HEK293 (cell line): ENCODE measurements at regions not wholly inside any gene's neighbourhood (a gene's known extent, or its start where the extent isn't known, plus 50 kb on each side); places are given as distances from the start of the nearest gene placed in this dataset.

Source experiments
- CTCF ChIA-PET: fragments of 350-600 bp; formaldehyde crosslinking; extraction: SDS; loops from one replicate; lab custom pipeline; 2021; ENCODE audit warnings: antibody characterized with exemption; lab: Yijun Ruan, JAX
- POLR2A ChIA-PET: fragments of 300-600 bp; formaldehyde crosslinking; extraction: SDS; loops from one replicate; lab custom pipeline; 2020; ENCODE audit warnings: antibody characterized with exemption, inconsistent platforms; lab: Yijun Ruan, JAX
- H3K27ac ChIP-seq: fragments of 200-500 bp; sonication (Bioruptor generic); 2 replicates; pipeline ENCODE4 v1.5.1; 2014; ENCODE audit warnings: low read depth, low read length, control low read depth, inconsistent platforms; ENCODE audit errors: extremely low read depth
- H3K36me3 ChIP-seq, 2 experiments: fragments of 200-500 bp in 1 of 2; sonication (Bioruptor generic) in 1 of 2; 1 replicate in 1 of 2; 2 replicates in 1 of 2; pipeline ENCODE4 v1.5.1; 2014 to 2017; ENCODE audit warnings: inconsistent platforms in 2 of 2, low read length in 2 of 2; ENCODE audit not compliant: control insufficient read depth in 2 of 2, insufficient read depth in 1 of 2
- H3K4me1 ChIP-seq: fragments of 200-500 bp; sonication (Bioruptor generic); 2 replicates; pipeline ENCODE4 v1.5.1; 2014; ENCODE audit warnings: mild to moderate bottlenecking, low read length, inconsistent platforms; ENCODE audit not compliant: control insufficient read depth, insufficient read depth
- H3K4me3 ChIP-seq: 2 replicates; pipeline ENCODE4 v1.5.1; 2011; ENCODE audit warnings: low read depth, mild to moderate bottlenecking, control low read depth, low read length, moderate library complexity
- H3K9me3 ChIP-seq: fragments of 200-500 bp; sonication (Bioruptor generic); 2 replicates; pipeline ENCODE4 v1.5.1; 2014; ENCODE audit warnings: low read depth, low read length, inconsistent platforms; ENCODE audit not compliant: control insufficient read depth, insufficient read depth
- GFI1B ChIP-seq: fragments of 450-650 bp; formaldehyde crosslinking; IDR thresholded peaks from 2 replicates; pipeline ENCODE4 v1.5.1; 2016; ENCODE audit warnings: missing biosample characterization, missing genetic modification characterization
- GLIS2 ChIP-seq: fragments of 450-650 bp; formaldehyde crosslinking; IDR thresholded peaks from 2 replicates; pipeline ENCODE4 v1.5.1; 2016; ENCODE audit warnings: missing biosample characterization, missing genetic modification characterization
- HOXD13 ChIP-seq: sonication (generic); formaldehyde crosslinking; IDR thresholded peaks from 2 replicates; pipeline ENCODE4 v1.8.0; 2022; ENCODE audit warnings: missing genetic modification reagents, borderline replicate concordance
- MYNN ChIP-seq: fragments of 450-650 bp; formaldehyde crosslinking; IDR thresholded peaks from 2 replicates; pipeline ENCODE4 v1.5.1; 2016; ENCODE audit warnings: missing biosample characterization, missing genetic modification characterization, borderline replicate concordance
- TCF7L2 ChIP-seq: IDR thresholded peaks from 2 replicates; pipeline ENCODE4 v1.6.1; 2011; ENCODE audit warnings: low read depth, mild to moderate bottlenecking, inconsistent platforms, low read length, moderate library complexity, borderline replicate concordance
- ZBTB10 ChIP-seq: fragments of 450-650 bp; formaldehyde crosslinking; IDR thresholded peaks from 2 replicates; pipeline ENCODE4 v1.5.1; 2016; ENCODE audit warnings: missing biosample characterization, missing genetic modification characterization
- ZBTB20 ChIP-seq: fragments of 450-650 bp; formaldehyde crosslinking; IDR thresholded peaks from 2 replicates; pipeline ENCODE4 v1.5.1; 2016; ENCODE audit warnings: missing biosample characterization, missing genetic modification characterization
- ZFP69B ChIP-seq: fragments of 450-650 bp; formaldehyde crosslinking; IDR thresholded peaks from 2 replicates; pipeline ENCODE4 v1.5.1; 2016; ENCODE audit warnings: missing biosample characterization, missing genetic modification characterization
- ZNF132 ChIP-seq: fragments of 450-650 bp; formaldehyde crosslinking; IDR thresholded peaks from 2 replicates; pipeline ENCODE4 v1.5.1; 2017; ENCODE audit warnings: missing biosample characterization, missing genetic modification characterization, borderline replicate concordance
- ZNF133 ChIP-seq: fragments of 450-650 bp; formaldehyde crosslinking; IDR thresholded peaks from 2 replicates; pipeline ENCODE4 v1.5.1; 2016; ENCODE audit warnings: missing biosample characterization, missing genetic modification characterization
- ZNF184 ChIP-seq: fragments of 450-650 bp; IDR thresholded peaks from 2 replicates; pipeline ENCODE4 v1.5.1; 2018; ENCODE audit warnings: missing biosample characterization, mild to moderate bottlenecking, missing genetic modification characterization
- ZNF221 ChIP-seq: fragments of 450-650 bp; formaldehyde crosslinking; IDR thresholded peaks from 2 replicates; pipeline ENCODE4 v1.5.1; 2017; ENCODE audit warnings: missing biosample characterization, missing genetic modification characterization, borderline replicate concordance
- ZNF24 ChIP-seq: fragments of 450-650 bp; formaldehyde crosslinking; IDR thresholded peaks from 2 replicates; pipeline ENCODE4 v1.5.1; 2016; ENCODE audit warnings: missing biosample characterization, missing genetic modification characterization
- ZNF394 ChIP-seq: fragments of 450-650 bp; formaldehyde crosslinking; IDR thresholded peaks from 2 replicates; pipeline ENCODE4 v1.5.1; 2016; ENCODE audit warnings: missing biosample characterization, missing genetic modification characterization, mild to moderate bottlenecking, moderate library complexity, borderline replicate concordance
- ZNF404 ChIP-seq: fragments of 450-650 bp; formaldehyde crosslinking; IDR thresholded peaks from 2 replicates; pipeline ENCODE4 v1.5.1; 2017; ENCODE audit warnings: missing biosample characterization, missing genetic modification characterization
- ZNF513 ChIP-seq: fragments of 450-650 bp; IDR thresholded peaks from 2 replicates; pipeline ENCODE4 v1.5.1; 2018; ENCODE audit warnings: missing biosample characterization, missing genetic modification characterization
- ZNF610 ChIP-seq: fragments of 450-650 bp; formaldehyde crosslinking; IDR thresholded peaks from 2 replicates; pipeline ENCODE4 v1.5.1; 2016; ENCODE audit warnings: missing biosample characterization, missing genetic modification characterization, borderline replicate concordance
- ZNF626 ChIP-seq: fragments of 450-650 bp; sonication (Bioruptor Pico); formaldehyde crosslinking; IDR thresholded peaks from 2 replicates; pipeline ENCODE4 v1.5.1; 2018; ENCODE audit warnings: missing biosample characterization, missing genetic modification characterization, inconsistent platforms
- TF ChIP-seq, protein P1 (sequence below): fragments of 450-650 bp; IDR thresholded peaks from 2 replicates; pipeline ENCODE4 v1.5.1; 2018; ENCODE audit warnings: missing biosample characterization, mild to moderate bottlenecking, missing genetic modification characterization
- TF ChIP-seq, protein P2 (sequence below): fragments of 450-650 bp; formaldehyde crosslinking; IDR thresholded peaks from 2 replicates; pipeline ENCODE4 v1.5.1; 2016; ENCODE audit warnings: missing biosample characterization, missing genetic modification characterization
- TF ChIP-seq, protein P3 (sequence below): fragments of 450-650 bp; formaldehyde crosslinking; IDR thresholded peaks from 2 replicates; pipeline ENCODE4 v1.5.0; 2017; ENCODE audit warnings: missing biosample characterization, missing genetic modification characterization, borderline replicate concordance

DNA sequence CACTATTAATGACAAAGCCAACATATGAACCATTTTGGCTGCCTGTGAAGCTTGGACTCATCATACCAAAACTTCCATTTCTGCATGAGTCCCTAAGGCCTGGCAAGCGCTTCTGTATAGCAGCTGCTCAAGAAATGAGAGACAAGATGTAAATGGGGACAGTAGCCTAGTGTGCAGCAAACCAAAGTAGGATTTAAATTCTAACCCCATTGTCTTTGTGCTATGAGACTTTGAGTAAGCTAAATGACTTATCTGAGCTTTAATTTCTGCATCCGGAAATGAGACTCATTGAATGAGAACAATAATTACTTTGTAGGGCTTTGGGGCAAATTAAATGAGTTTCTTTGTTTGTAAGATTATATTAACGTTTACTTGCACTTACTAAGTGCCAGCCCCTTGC, 536.4 kb upstream of the CDH7 start:
- ChIA-PET CTCF (no interaction called here), POLR2A (no interaction called here)

GRCh38 chr18:65206551-65207260, 544.1 kb upstream of the CDH7 start:
- no peaks in the 10 kb centered on the region for H3K4me1 ChIP-seq
- ChIA-PET POLR2A (no interaction called here), CTCF (interaction anchor here (0.6 kb wide), 2 partner anchors 452 to 1348 kb away, joined by 3 to 6 read pairs; no protein-coding TSS in a partner anchor)
- H3K9me3 ChIP-seq = no peaks in the 10 kb centered on the region
- H3K4me3 ChIP-seq = no peak overlapping the region
- TF ChIP-seq HOXD13 (no peak), TCF7L2 (no peak), ZNF626 (tag by site-specific recombination) (no peak)
- no peaks in the 10 kb centered on the region for H3K36me3 ChIP-seq
- no peak overlapping the region for H3K27ac ChIP-seq

More for the DNA sequence above, 536.4 kb upstream of the CDH7 start:
- TF ChIP-seq ZFP69B (no peak), ZNF513 (tag by site-specific recombination) (no peak), MYNN (tag by site-specific recombination) (no peak)
- no peaks in the 10 kb centered on the region for H3K36me3 ChIP-seq
- H3K9me3 ChIP-seq = no peaks in the 10 kb centered on the region
- H3K4me1 ChIP-seq = no peaks in the 10 kb centered on the region
- no peak overlapping the region for H3K4me3 ChIP-seq
- no peak overlapping the region for H3K27ac ChIP-seq

GRCh38 chr18:65202091-65202490, 548.7 kb upstream of the CDH7 start:
- Histone ChIP-seq H3K9me3 (no peaks in the 10 kb centered on the region), H3K36me3 (no peaks in the 10 kb centered on the region), H3K27ac (no peak overlapping the region), H3K4me1 (no peaks in the 10 kb centered on the region), H3K4me3 (no peak overlapping the region)
- ChIA-PET POLR2A (no interaction called here), CTCF (interaction anchor here (0.5 kb wide), 1 partner anchor 1326 kb away, joined by 3 read pairs; no protein-coding TSS in a partner anchor)
- TF ChIP-seq ZNF394 (tag by site-specific recombination) = no peak
- TF ChIP-seq, protein P1, sequence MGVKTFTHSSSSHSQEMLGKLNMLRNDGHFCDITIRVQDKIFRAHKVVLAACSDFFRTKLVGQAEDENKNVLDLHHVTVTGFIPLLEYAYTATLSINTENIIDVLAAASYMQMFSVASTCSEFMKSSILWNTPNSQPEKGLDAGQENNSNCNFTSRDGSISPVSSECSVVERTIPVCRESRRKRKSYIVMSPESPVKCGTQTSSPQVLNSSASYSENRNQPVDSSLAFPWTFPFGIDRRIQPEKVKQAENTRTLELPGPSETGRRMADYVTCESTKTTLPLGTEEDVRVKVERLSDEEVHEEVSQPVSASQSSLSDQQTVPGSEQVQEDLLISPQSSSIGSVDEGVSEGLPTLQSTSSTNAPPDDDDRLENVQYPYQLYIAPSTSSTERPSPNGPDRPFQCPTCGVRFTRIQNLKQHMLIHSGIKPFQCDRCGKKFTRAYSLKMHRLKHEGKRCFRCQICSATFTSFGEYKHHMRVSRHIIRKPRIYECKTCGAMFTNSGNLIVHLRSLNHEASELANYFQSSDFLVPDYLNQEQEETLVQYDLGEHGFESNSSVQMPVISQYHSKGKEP (tag by site-specific recombination) = no peak
- TF ChIP-seq, protein P2, sequence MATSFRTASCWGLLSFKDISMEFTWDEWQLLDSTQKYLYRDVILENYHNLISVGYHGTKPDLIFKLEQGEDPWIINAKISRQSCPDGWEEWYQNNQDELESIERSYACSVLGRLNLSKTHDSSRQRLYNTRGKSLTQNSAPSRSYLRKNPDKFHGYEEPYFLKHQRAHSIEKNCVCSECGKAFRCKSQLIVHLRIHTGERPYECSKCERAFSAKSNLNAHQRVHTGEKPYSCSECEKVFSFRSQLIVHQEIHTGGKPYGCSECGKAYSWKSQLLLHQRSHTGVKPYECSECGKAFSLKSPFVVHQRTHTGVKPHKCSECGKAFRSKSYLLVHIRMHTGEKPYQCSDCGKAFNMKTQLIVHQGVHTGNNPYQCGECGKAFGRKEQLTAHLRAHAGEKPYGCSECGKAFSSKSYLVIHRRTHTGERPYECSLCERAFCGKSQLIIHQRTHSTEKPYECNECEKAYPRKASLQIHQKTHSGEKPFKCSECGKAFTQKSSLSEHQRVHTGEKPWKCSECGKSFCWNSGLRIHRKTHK (tag by site-specific recombination) = no peak
- no peak for TF ChIP-seq ZNF133 (tag by site-specific recombination)
- TF ChIP-seq, protein P3, sequence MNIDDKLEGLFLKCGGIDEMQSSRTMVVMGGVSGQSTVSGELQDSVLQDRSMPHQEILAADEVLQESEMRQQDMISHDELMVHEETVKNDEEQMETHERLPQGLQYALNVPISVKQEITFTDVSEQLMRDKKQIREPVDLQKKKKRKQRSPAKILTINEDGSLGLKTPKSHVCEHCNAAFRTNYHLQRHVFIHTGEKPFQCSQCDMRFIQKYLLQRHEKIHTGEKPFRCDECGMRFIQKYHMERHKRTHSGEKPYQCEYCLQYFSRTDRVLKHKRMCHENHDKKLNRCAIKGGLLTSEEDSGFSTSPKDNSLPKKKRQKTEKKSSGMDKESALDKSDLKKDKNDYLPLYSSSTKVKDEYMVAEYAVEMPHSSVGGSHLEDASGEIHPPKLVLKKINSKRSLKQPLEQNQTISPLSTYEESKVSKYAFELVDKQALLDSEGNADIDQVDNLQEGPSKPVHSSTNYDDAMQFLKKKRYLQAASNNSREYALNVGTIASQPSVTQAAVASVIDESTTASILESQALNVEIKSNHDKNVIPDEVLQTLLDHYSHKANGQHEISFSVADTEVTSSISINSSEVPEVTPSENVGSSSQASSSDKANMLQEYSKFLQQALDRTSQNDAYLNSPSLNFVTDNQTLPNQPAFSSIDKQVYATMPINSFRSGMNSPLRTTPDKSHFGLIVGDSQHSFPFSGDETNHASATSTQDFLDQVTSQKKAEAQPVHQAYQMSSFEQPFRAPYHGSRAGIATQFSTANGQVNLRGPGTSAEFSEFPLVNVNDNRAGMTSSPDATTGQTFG (tag by site-specific recombination) = no peak
- TF ChIP-seq ZBTB10 (tag by site-specific recombination) = no peak
- no peak for TF ChIP-seq ZNF610 (tag by site-specific recombination)
- no peak for TF ChIP-seq ZNF24 (tag by site-specific recombination)
- no peak for TF ChIP-seq ZNF184 (tag by site-specific recombination)
- no peak for TF ChIP-seq ZBTB20 (tag by site-specific recombination)
- TF ChIP-seq GLIS2 (tag by site-specific recombination) = no peak
- TF ChIP-seq ZNF221 (tag by site-specific recombination) = no peak
- no peak for TF ChIP-seq ZNF132
- TF ChIP-seq GFI1B = no peak
- no peak for TF ChIP-seq ZNF404
